ENCODE measurements at regions not wholly inside any gene's neighbourhood (a gene's known extent, or its start where the extent isn't known, plus 50 kb on each side); places are given as distances from the start of the nearest gene placed in this dataset.
A peak's percentile ranks its signal among the peaks of the same experiment; 100 is the strongest.

GRCh38 chr6:156618600-156619205 lies 158.5 kb upstream of the ARID1B start:
- TF ChIP-seq NFE2L2 (IDR thresholded peaks at IDR 0.05; ENCODE audit: low read depth, low read length), result no peak
- no peak for TF ChIP-seq RFX5 (IDR thresholded peaks at IDR 0.05; ENCODE audit: low read depth, low read length)
- no peak for TF ChIP-seq CHD1 (IDR thresholded peaks at IDR 0.05; ENCODE audit: low read depth, low read length)
- 0 out of 2 replicates have a peak, but pooled peaks have one; percentile 1 for TF ChIP-seq CTCF (conservative IDR thresholded peaks at IDR 0.05; ENCODE audit: low read depth, low read length)
- intact Hi-C loops (cut with micrococcal nuclease) (no loop called here), dilution Hi-C loops (cut with HindIII; ENCODE audit: low sequenced_read_pairs, unreplicated experiment) (no loop called here), in situ Hi-C loops (cut with MboI; ENCODE audit: low sequenced_read_pairs) (no loop called here)
- Histone ChIP-seq H3K4me2 (ENCODE audit: low read depth, low read length) (no peak overlapping the region), H4K20me1 (ENCODE audit: insufficient read depth, low read length) (no peaks in the 10 kb centered on the region), H3K9ac (ENCODE audit: low read depth, low read length) (no peak overlapping the region), H2AK9ac (replicated peaks; ENCODE audit: low read depth, low read length, poor library complexity) (no peak overlapping the region), H3K79me1 (ENCODE audit: low read depth in 1 of 2, low read length in 2 of 2) (no peaks in the 10 kb centered on the region), H3K14ac (replicated peaks; ENCODE audit: low read depth, low read length) (no peak overlapping the region), H3K56ac (ENCODE audit: extremely low read depth, insufficient read depth, low read length) (no peak overlapping the region), H4K5ac (ENCODE audit: low read depth, low read length) (no peak overlapping the region), H3K9me3 (ENCODE audit: control insufficient read depth, insufficient read depth, low read length) (0 out of 2 replicates have a peak, but pooled peaks cover under 1% of the 10 kb centered on the region), H3K36me3 (ENCODE audit: control insufficient read depth, insufficient read depth, low read length) (no peaks in the 10 kb centered on the region), H2BK15ac (ENCODE audit: low read depth, low read length) (no peak overlapping the region), H3K4me1 (ENCODE audit: control insufficient read depth, insufficient read depth, low read length) (no peaks in the 10 kb centered on the region), H2AFZ (replicated peaks; ENCODE audit: low read length, poor library complexity) (no peak overlapping the region), H4K91ac (ENCODE audit: insufficient read depth, low read depth, low read length) (no peak overlapping the region), H3K4me3 (ENCODE audit: insufficient read depth, low read depth, low read length) (no peak overlapping the region), H2AK5ac (ENCODE audit: low read depth, low read length) (no peak overlapping the region), H3K9me1 (ENCODE audit: insufficient read depth, low read length) (no peaks in the 10 kb centered on the region), H3K18ac (ENCODE audit: low read depth, low read length) (no peak overlapping the region), H2BK20ac (ENCODE audit: low read depth, low read length) (no peak overlapping the region), H3K23ac (ENCODE audit: low read depth, low read length) (no peak overlapping the region), H3K27me3 (ENCODE audit: control insufficient read depth, insufficient read depth, low read length) (peaks cover 10% of the 10 kb centered on the region), H2BK120ac (ENCODE audit: low read depth, low read length) (no peak overlapping the region), H4K8ac (ENCODE audit: low read depth in 2 of 2, low read length in 2 of 2) (no peak overlapping the region), H2BK5ac (ENCODE audit: low read depth, low read length, poor library complexity, severe bottlenecking) (no peak overlapping the region), H3K27ac (ENCODE audit: insufficient read depth, low read length) (no peak overlapping the region), H3K4ac (ENCODE audit: low read depth, low read length) (no peak overlapping the region)
- DNase-seq (no peak), ATAC-seq (ENCODE audit: low read depth) (no peak)
- 11% methylated on average over 9 of the region's 12 CpGs; no CpG with 5 or more reads in 1 of the 2 experiments for WGBS, 2 experiments (ENCODE audit: extremely low coverage in 2 of 2, insufficient read length in 1 of 2)
- BruUV-seq (replicated peaks), result no TSS peak
- POLR2A ChIA-PET (ENCODE audit: unreplicated experiment), result no interaction called here
- CTCF ChIA-PET, result no interaction called here
